HCT116 (cell line): ENCODE measurements at regions not wholly inside any gene's neighbourhood (a gene's known extent, or its start where the extent isn't known, plus 50 kb on each side); places are given as distances from the start of the nearest gene placed in this dataset.

ENCODE experiments used
- CEBPB ChIP-seq: IDR thresholded peaks from 2 replicates; pipeline ENCODE4 v1.6.1; 2012; ENCODE audit warnings: low read depth
- CTCF ChIP-seq, 3 experiments: fragments of 200-600 bp in 1 of 3; sonication (generic) in 1 of 3; IDR thresholded peaks in 2 of 3; conservative IDR thresholded peaks in 1 of 3; 2 replicates each; pipeline ENCODE4 v1.5.1; 2012 to 2017; ENCODE audit warnings: low read depth in 2 of 3, low read length in 2 of 3, antibody characterized with exemption in 1 of 3, borderline replicate concordance in 1 of 3, control low read depth in 1 of 3, mild to moderate bottlenecking in 1 of 3, mixed read lengths in 1 of 3, mixed run types in 1 of 3, moderate library complexity in 1 of 3; ENCODE audit not compliant: insufficient read depth in 1 of 3
- EZH2 ChIP-seq: fragments of 200-600 bp; sonication (generic); IDR thresholded peaks from 2 replicates; pipeline ENCODE4 v1.6.1; 2017; ENCODE audit warnings: antibody characterized with exemption, mixed run types
- EZH2phosphoT487 ChIP-seq: fragments of 200-600 bp; IDR thresholded peaks from 2 replicates; pipeline ENCODE4 v1.6.1; 2018; ENCODE audit warnings: antibody characterized with exemption, borderline replicate concordance
- MAX ChIP-seq: IDR thresholded peaks from 2 replicates; pipeline ENCODE4 v1.6.1; 2012
- POLR2A ChIP-seq: IDR thresholded peaks from 2 replicates; pipeline ENCODE4 v1.7.0; 2011; ENCODE audit warnings: borderline replicate concordance; ENCODE audit not compliant: insufficient read depth, insufficient read length; ENCODE audit errors: extremely low read depth
- POLR2AphosphoS5 ChIP-seq: IDR thresholded peaks from 2 replicates; pipeline ENCODE4 v1.6.1; 2011; ENCODE audit warnings: mild to moderate bottlenecking, low read depth, low read length, moderate library complexity
- RAD21 ChIP-seq: IDR thresholded peaks from 2 replicates; pipeline ENCODE4 v1.6.1; 2012; ENCODE audit warnings: low read depth, mild to moderate bottlenecking
- REST ChIP-seq: IDR thresholded peaks from 2 replicates; pipeline ENCODE4 v1.6.1; 2012; ENCODE audit warnings: low read depth
- SIN3A ChIP-seq: IDR thresholded peaks from 2 replicates; pipeline ENCODE4 v1.6.1; 2012; ENCODE audit warnings: low read depth
- SP1 ChIP-seq: IDR thresholded peaks from 2 replicates; pipeline ENCODE4 v1.6.1; 2012; ENCODE audit warnings: low read depth
- YY1 ChIP-seq: IDR thresholded peaks from 2 replicates; pipeline ENCODE4 v1.6.1; 2011; ENCODE audit warnings: low read length, low read depth, moderate library complexity, mild to moderate bottlenecking; ENCODE audit not compliant: insufficient replicate concordance; ENCODE audit errors: extremely low read depth
- ZNF274 ChIP-seq: fragments of 200-500 bp; sonication (Bioruptor generic); IDR thresholded peaks from 2 replicates; pipeline ENCODE4 v1.6.1; 2014; ENCODE audit warnings: mild to moderate bottlenecking, low read depth, low read length, inconsistent platforms

- TF ChIP-seq CTCF (IDR thresholded peaks at IDR 0.05 in 2 of 3, conservative IDR thresholded peaks at IDR 0.05 in 1 of 3; ENCODE audit: borderline replicate concordance in 1 of 3, insufficient read depth in 1 of 3, low read depth in 2 of 3, low read length in 2 of 3) (no peak), EZH2 (no peak), ZNF274 (no peak), POLR2AphosphoS5 (no peak), SP1 (no peak), POLR2A (no peak), RAD21 (no peak), REST (no peak), MAX (no peak), SIN3A (no peak), CEBPB (no peak), YY1 (no peak), EZH2phosphoT487 (no peak)
These were observed 138.4 kb upstream of the TBL1XR1 start for GRCh38 chr3:177335728-177336127.
